ENCODE measurements at regions not wholly inside any gene's neighbourhood (a gene's known extent, or its start where the extent isn't known, plus 50 kb on each side); places are given as distances from the start of the nearest gene placed in this dataset.

GRCh38 chr2:18251486-18251885, 309.0 kb downstream of the RDH14 start:
- no peak for TF ChIP-seq CTCF (IDR thresholded peaks at IDR 0.05)
- no peak for TF ChIP-seq POLR2AphosphoS5 (IDR thresholded peaks at IDR 0.05)
